NB4 (cell line): ENCODE measurements at regions not wholly inside any gene's neighbourhood (a gene's known extent, or its start where the extent isn't known, plus 50 kb on each side); places are given as distances from the start of the nearest gene placed in this dataset.
"Not testable (repeated sequence)": the region's sequence is repeated elsewhere in the genome, so short reads cannot be mapped to it uniquely, and the experiment has no call there.

Source experiments
- DNase-seq: peaks from one replicate; pipeline ENCODE4 v3.0.0; 2010; ENCODE audit warnings: low read depth
- H3K4me3 ChIP-seq: one replicate; pipeline ENCODE4 v1.5.1; 2011; ENCODE audit warnings: mild to moderate bottlenecking, low read depth, low read length, moderate library complexity
- CTCF ChIP-seq: IDR thresholded peaks from one replicate; pipeline ENCODE4 v1.5.1; 2012; ENCODE audit warnings: low read depth, low read length
- MAX ChIP-seq: IDR thresholded peaks from 2 replicates; pipeline ENCODE4 v1.6.1; 2011; ENCODE audit warnings: low read depth, low read length
- MYC ChIP-seq: IDR thresholded peaks from 2 replicates; pipeline ENCODE4 v1.6.1; 2011; ENCODE audit warnings: low read depth, low read length
- POLR2A ChIP-seq: IDR thresholded peaks from 2 replicates; pipeline ENCODE4 v1.6.1; 2011; ENCODE audit warnings: mild to moderate bottlenecking; ENCODE audit not compliant: insufficient read length; ENCODE audit errors: extremely low read depth

- no peak for DNase-seq
- no peak for TF ChIP-seq CTCF
- TF ChIP-seq POLR2A = no peak
- no peak for TF ChIP-seq MAX
- TF ChIP-seq MYC = no peak
- H3K4me3 ChIP-seq = no peak overlapping the region
Measured at GRCh38 chr10:44278837-44279324, 106.0 kb downstream of the CXCL12 start.

- not testable (repeated sequence) for H3K4me3 ChIP-seq, DNase-seq
Measured at GRCh38 chr10:44268435-44268948, 116.4 kb downstream of the CXCL12 start.

GRCh38 chr10:44267007-44267406 is 117.9 kb downstream of the CXCL12 start:
- no peak overlapping the region for H3K4me3 ChIP-seq
- TF ChIP-seq POLR2A = no peak
- TF ChIP-seq MAX = no peak
- no peak for TF ChIP-seq CTCF
- no peak for TF ChIP-seq MYC
- DNase-seq = no peak

- no peak for TF ChIP-seq POLR2A
- TF ChIP-seq MAX = no peak
- TF ChIP-seq CTCF = no peak
- no peak for TF ChIP-seq MYC
- DNase-seq = no peak
- H3K4me3 ChIP-seq = no peak overlapping the region
Measured at GRCh38 chr10:44264244-44264643, 120.7 kb downstream of the CXCL12 start.

GRCh38 chr10:44263771-44264170 is 121.1 kb downstream of the CXCL12 start:
- no peak overlapping the region for H3K4me3 ChIP-seq
- no peak for DNase-seq
- no peak for TF ChIP-seq MAX
- TF ChIP-seq CTCF = no peak
- TF ChIP-seq POLR2A = no peak
- no peak for TF ChIP-seq MYC

GRCh38 chr10:44262551-44263251 is 122.2 kb downstream of the CXCL12 start:
- no peak for TF ChIP-seq CTCF
- no peak for TF ChIP-seq MAX
- no peak for TF ChIP-seq POLR2A
- no peak for TF ChIP-seq MYC
- DNase-seq = no peak
- no peak overlapping the region for H3K4me3 ChIP-seq
